ENCODE measurements at regions not wholly inside any gene's neighbourhood (a gene's known extent, or its start where the extent isn't known, plus 50 kb on each side); places are given as distances from the start of the nearest gene placed in this dataset.

GRCh38 chrX:113629326-113629725 is 788.7 kb upstream of the AMOT start:
- H3K4me1 ChIP-seq (ENCODE audit: insufficient read depth, poor library complexity, severe bottlenecking) = no peaks in the 10 kb centered on the region
- H3K36me3 ChIP-seq (ENCODE audit: low read depth) = no peaks in the 10 kb centered on the region
- no peak overlapping the region for H3K4me3 ChIP-seq (ENCODE audit: severe bottlenecking)
- no peaks in the 10 kb centered on the region for H3K27me3 ChIP-seq (ENCODE audit: insufficient read depth, poor library complexity, severe bottlenecking)
- H3K27ac ChIP-seq (ENCODE audit: poor library complexity, severe bottlenecking) = no peak overlapping the region
- DNase-seq (ENCODE audit: low spot score) (no peak), ATAC-seq (ENCODE audit: low read depth) (no peak)
- TF ChIP-seq CTCF (IDR thresholded peaks at IDR 0.05; ENCODE audit: poor library complexity, severe bottlenecking) = no peak
- no peaks in the 10 kb centered on the region for H3K9me3 ChIP-seq (ENCODE audit: severe bottlenecking)

GRCh38 chrX:113594123-113594841 is 753.7 kb upstream of the AMOT start:
- Histone ChIP-seq H3K9me3 (ENCODE audit: severe bottlenecking) (no peaks in the 10 kb centered on the region), H3K4me1 (ENCODE audit: insufficient read depth, poor library complexity, severe bottlenecking) (no peaks in the 10 kb centered on the region), H3K27me3 (ENCODE audit: insufficient read depth, poor library complexity, severe bottlenecking) (no peaks in the 10 kb centered on the region), H3K27ac (ENCODE audit: poor library complexity, severe bottlenecking) (no peak overlapping the region), H3K36me3 (ENCODE audit: low read depth) (no peaks in the 10 kb centered on the region), H3K4me3 (ENCODE audit: severe bottlenecking) (no peak overlapping the region)
- TF ChIP-seq CTCF (IDR thresholded peaks at IDR 0.05; ENCODE audit: poor library complexity, severe bottlenecking) = no peak
- no peak for DNase-seq (ENCODE audit: low spot score)
- ATAC-seq (ENCODE audit: low read depth) = no peak

GRCh38 chrX:113586281-113586898 is 745.8 kb upstream of the AMOT start:
- no peaks in the 10 kb centered on the region for H3K36me3 ChIP-seq (ENCODE audit: low read depth)
- H3K4me1 ChIP-seq (ENCODE audit: insufficient read depth, poor library complexity, severe bottlenecking) = no peaks in the 10 kb centered on the region
- TF ChIP-seq CTCF (IDR thresholded peaks at IDR 0.05; ENCODE audit: poor library complexity, severe bottlenecking) = no peak
- DNase-seq (ENCODE audit: low spot score) = no peak
- no peaks in the 10 kb centered on the region for H3K27me3 ChIP-seq (ENCODE audit: insufficient read depth, poor library complexity, severe bottlenecking)
- H3K4me3 ChIP-seq (ENCODE audit: severe bottlenecking) = no peak overlapping the region
- no peaks in the 10 kb centered on the region for H3K9me3 ChIP-seq (ENCODE audit: severe bottlenecking)
- H3K27ac ChIP-seq (ENCODE audit: poor library complexity, severe bottlenecking) = no peak overlapping the region
- no peak for ATAC-seq (ENCODE audit: low read depth)

GRCh38 chrX:113580486-113580885 is 739.9 kb upstream of the AMOT start:
- no peaks in the 10 kb centered on the region for H3K36me3 ChIP-seq (ENCODE audit: low read depth)
- no peak for TF ChIP-seq CTCF (IDR thresholded peaks at IDR 0.05; ENCODE audit: poor library complexity, severe bottlenecking)
- H3K4me3 ChIP-seq (ENCODE audit: severe bottlenecking) = no peak overlapping the region
- no peaks in the 10 kb centered on the region for H3K4me1 ChIP-seq (ENCODE audit: insufficient read depth, poor library complexity, severe bottlenecking)
- H3K27me3 ChIP-seq (ENCODE audit: insufficient read depth, poor library complexity, severe bottlenecking) = no peaks in the 10 kb centered on the region
- H3K9me3 ChIP-seq (ENCODE audit: severe bottlenecking) = no peaks in the 10 kb centered on the region
- DNase-seq (ENCODE audit: low spot score) = no peak
- no peak overlapping the region for H3K27ac ChIP-seq (ENCODE audit: poor library complexity, severe bottlenecking)
- no peak for ATAC-seq (ENCODE audit: low read depth)

GRCh38 chrX:113558576-113558975 is 717.9 kb upstream of the AMOT start:
- no peaks in the 10 kb centered on the region for H3K4me1 ChIP-seq (ENCODE audit: insufficient read depth, poor library complexity, severe bottlenecking)
- ATAC-seq (ENCODE audit: low read depth) = no peak
- no peaks in the 10 kb centered on the region for H3K36me3 ChIP-seq (ENCODE audit: low read depth)
- H3K27ac ChIP-seq (ENCODE audit: poor library complexity, severe bottlenecking) = no peak overlapping the region
- H3K9me3 ChIP-seq (ENCODE audit: severe bottlenecking) = no peaks in the 10 kb centered on the region
- TF ChIP-seq CTCF (IDR thresholded peaks at IDR 0.05; ENCODE audit: poor library complexity, severe bottlenecking) = no peak
- no peak overlapping the region for H3K4me3 ChIP-seq (ENCODE audit: severe bottlenecking)
- DNase-seq (ENCODE audit: low spot score) = no peak
- H3K27me3 ChIP-seq (ENCODE audit: insufficient read depth, poor library complexity, severe bottlenecking) = no peaks in the 10 kb centered on the region

All from RWPE2 (cell line).